Neural cell (in vitro differentiated cells): ENCODE measurements at regions not wholly inside any gene's neighbourhood (a gene's known extent, or its start where the extent isn't known, plus 50 kb on each side); places are given as distances from the start of the nearest gene placed in this dataset.

ENCODE experiments used
- H2AFZ ChIP-seq: fragments of 200-600, 300-800 bp; sonication (generic), shearing (Covaris generic); 2 replicates; pipeline ENCODE4 v1.6.0; 2014; ENCODE audit warnings: low read depth, mild to moderate bottlenecking, antibody characterized with exemption, low read length, moderate library complexity
- H3F3A ChIP-seq: fragments of 200-600 bp; shearing (Covaris generic); 2 replicates; pipeline ENCODE4 v1.6.1; 2016; ENCODE audit warnings: mild to moderate bottlenecking, moderate library complexity, mixed read lengths, antibody characterized with exemption, low read length; ENCODE audit not compliant: insufficient read depth, poor library complexity, severe bottlenecking
- H3K27ac ChIP-seq: fragments of 200-600, 300-800 bp; sonication (generic), shearing (Covaris generic); 2 replicates; pipeline ENCODE4 v1.5.1; 2014; ENCODE audit warnings: mild to moderate bottlenecking, low read length, moderate library complexity
- H3K27me3 ChIP-seq: fragments of 300-800, 200-600 bp; sonication (generic), shearing (Covaris generic); 2 replicates; pipeline ENCODE4 v1.6.0; 2014; ENCODE audit warnings: mild to moderate bottlenecking, low read depth, low read length, moderate library complexity; ENCODE audit not compliant: insufficient read depth
- H3K36me3 ChIP-seq: fragments of 300-800, 200-600 bp; sonication (generic), shearing (Covaris generic); 2 replicates; pipeline ENCODE4 v1.5.1; 2014; ENCODE audit warnings: mild to moderate bottlenecking, antibody characterized with exemption, low read length, moderate library complexity; ENCODE audit not compliant: insufficient read depth
- H3K4me2 ChIP-seq: fragments of 300-800, 200-600 bp; sonication (generic), shearing (Covaris generic); 2 replicates; pipeline ENCODE4 v1.6.0; 2014; ENCODE audit warnings: mild to moderate bottlenecking, low read length
- H3K4me3 ChIP-seq: fragments of 300-800, 200-600 bp; sonication (generic), shearing (Covaris generic); 2 replicates; pipeline ENCODE4 v1.5.1; 2014; ENCODE audit warnings: mild to moderate bottlenecking, low read length, moderate library complexity
- H3K79me2 ChIP-seq: fragments of 200-600 bp; shearing (Covaris generic); replicated peaks from 2 replicates; pipeline ENCODE4 v1.6.0; 2014; ENCODE audit warnings: mild to moderate bottlenecking, low read length, moderate library complexity; ENCODE audit not compliant: insufficient read depth
- H3K9ac ChIP-seq: fragments of 300-800, 200-600 bp; sonication (generic), shearing (Covaris generic); 2 replicates; pipeline ENCODE4 v1.6.1; 2016; ENCODE audit warnings: mild to moderate bottlenecking, low read length, mixed read lengths
- H3K9me2 ChIP-seq: fragments of 200-600 bp; shearing (Covaris generic); 2 replicates; pipeline ENCODE4 v1.6.1; 2016; ENCODE audit warnings: mild to moderate bottlenecking, low read length, mixed read lengths; ENCODE audit not compliant: insufficient read depth
- H3K9me3 ChIP-seq: fragments of 200-600, 300-800 bp; sonication (generic), shearing (Covaris generic); 2 replicates; pipeline ENCODE4 v1.6.1; 2016; ENCODE audit warnings: mild to moderate bottlenecking, mixed run types, low read length, moderate library complexity, mixed read lengths
- H4K20me1 ChIP-seq: fragments of 200-600 bp; shearing (Covaris generic); 2 replicates; pipeline ENCODE4 v1.6.1; 2016; ENCODE audit warnings: mild to moderate bottlenecking, mixed run types; ENCODE audit not compliant: insufficient read depth
- EP300 ChIP-seq: fragments of 450-650 bp; conservative IDR thresholded peaks from 2 replicates; pipeline ENCODE4 v1.6.1; 2014; ENCODE audit warnings: antibody characterized with exemption, mild to moderate bottlenecking, moderate library complexity; ENCODE audit not compliant: poor library complexity, severe bottlenecking
- EZH2 ChIP-seq: fragments of 200-600, 300-800 bp; shearing (Covaris generic), sonication (generic); IDR thresholded peaks from 2 replicates; pipeline ENCODE4 v1.6.1; 2014; ENCODE audit warnings: antibody characterized with exemption, low read length, borderline replicate concordance, mild to moderate bottlenecking; ENCODE audit not compliant: insufficient read depth, poor library complexity, severe bottlenecking
- MXI1 ChIP-seq: fragments of 450-650 bp; conservative IDR thresholded peaks from 2 replicates; pipeline ENCODE4 v1.6.1; 2014; ENCODE audit warnings: antibody characterized with exemption, mild to moderate bottlenecking; ENCODE audit not compliant: poor library complexity, severe bottlenecking
- POLR2AphosphoS5 ChIP-seq: IDR thresholded peaks from 2 replicates; pipeline ENCODE4 v1.6.1; 2012
- RAD21 ChIP-seq: fragments of 450-650 bp; conservative IDR thresholded peaks from 2 replicates; pipeline ENCODE4 v1.6.1; 2014; ENCODE audit warnings: antibody characterized with exemption, mild to moderate bottlenecking, moderate library complexity
- REST ChIP-seq: IDR thresholded peaks from 2 replicates; pipeline ENCODE4 v1.6.1; 2012; ENCODE audit warnings: borderline replicate concordance
- SMC3 ChIP-seq: fragments of 450-650 bp; conservative IDR thresholded peaks from 2 replicates; pipeline ENCODE4 v1.6.1; 2014; ENCODE audit warnings: antibody characterized with exemption, mild to moderate bottlenecking, moderate library complexity; ENCODE audit not compliant: poor library complexity
- TAF1 ChIP-seq: IDR thresholded peaks from 2 replicates; pipeline ENCODE4 v1.6.1; 2012; ENCODE audit warnings: low read depth
- TF ChIP-seq, protein P1 (sequence below): fragments of 450-650 bp; IDR thresholded peaks from 2 replicates; pipeline ENCODE4 v1.5.1; 2014; ENCODE audit warnings: antibody characterized with exemption, mild to moderate bottlenecking, moderate library complexity; ENCODE audit not compliant: poor library complexity, severe bottlenecking

- no peaks in the 10 kb centered on the region for H4K20me1 ChIP-seq
- H3K9me3 ChIP-seq = no peaks in the 10 kb centered on the region
- no peak overlapping the region for H3K4me3 ChIP-seq
- H3K27ac ChIP-seq = no peak overlapping the region
- H3K9me2 ChIP-seq = no peaks in the 10 kb centered on the region
- no peaks in the 10 kb centered on the region for H3K36me3 ChIP-seq
- H2AFZ ChIP-seq = no peak overlapping the region
- no peak overlapping the region for H3K9ac ChIP-seq
- H3K79me2 ChIP-seq = no peaks in the 10 kb centered on the region
- no peak overlapping the region for H3K4me2 ChIP-seq
- H3F3A ChIP-seq = no peaks in the 10 kb centered on the region
- no peaks in the 10 kb centered on the region for H3K27me3 ChIP-seq
- TF ChIP-seq MXI1 = no peak
- no peak for TF ChIP-seq EP300
- TF ChIP-seq TAF1 = no peak
- TF ChIP-seq, protein P1, sequence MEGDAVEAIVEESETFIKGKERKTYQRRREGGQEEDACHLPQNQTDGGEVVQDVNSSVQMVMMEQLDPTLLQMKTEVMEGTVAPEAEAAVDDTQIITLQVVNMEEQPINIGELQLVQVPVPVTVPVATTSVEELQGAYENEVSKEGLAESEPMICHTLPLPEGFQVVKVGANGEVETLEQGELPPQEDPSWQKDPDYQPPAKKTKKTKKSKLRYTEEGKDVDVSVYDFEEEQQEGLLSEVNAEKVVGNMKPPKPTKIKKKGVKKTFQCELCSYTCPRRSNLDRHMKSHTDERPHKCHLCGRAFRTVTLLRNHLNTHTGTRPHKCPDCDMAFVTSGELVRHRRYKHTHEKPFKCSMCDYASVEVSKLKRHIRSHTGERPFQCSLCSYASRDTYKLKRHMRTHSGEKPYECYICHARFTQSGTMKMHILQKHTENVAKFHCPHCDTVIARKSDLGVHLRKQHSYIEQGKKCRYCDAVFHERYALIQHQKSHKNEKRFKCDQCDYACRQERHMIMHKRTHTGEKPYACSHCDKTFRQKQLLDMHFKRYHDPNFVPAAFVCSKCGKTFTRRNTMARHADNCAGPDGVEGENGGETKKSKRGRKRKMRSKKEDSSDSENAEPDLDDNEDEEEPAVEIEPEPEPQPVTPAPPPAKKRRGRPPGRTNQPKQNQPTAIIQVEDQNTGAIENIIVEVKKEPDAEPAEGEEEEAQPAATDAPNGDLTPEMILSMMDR = no peak
- no peak for TF ChIP-seq REST
- TF ChIP-seq SMC3 = no peak
- TF ChIP-seq EZH2 = no peak
- TF ChIP-seq RAD21 = no peak
- TF ChIP-seq POLR2AphosphoS5 = no peak
These were observed 213.7 kb upstream of the SGK1 start for GRCh38 chr6:134531611-134532010.

DNA sequence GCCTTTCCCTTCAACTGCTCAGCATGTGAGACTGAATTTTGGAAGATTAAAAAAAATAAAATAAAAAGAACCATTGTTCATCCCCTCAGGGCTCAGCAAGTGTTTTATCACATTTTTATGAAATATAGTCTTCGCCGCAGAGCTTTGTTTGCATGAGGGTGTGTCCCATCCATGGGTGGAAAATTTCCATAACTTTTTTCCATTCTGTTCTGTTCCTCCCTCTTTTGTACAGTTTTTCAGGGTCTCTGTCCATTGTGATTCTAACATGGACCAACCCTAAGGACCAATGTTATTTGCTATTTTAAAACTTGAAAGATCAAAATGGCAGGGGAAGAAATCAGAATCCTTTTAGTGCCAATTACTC is 213.3 kb upstream of the SGK1 start:
- no peaks in the 10 kb centered on the region for H3K79me2 ChIP-seq
- TF ChIP-seq EP300 (no peak), POLR2AphosphoS5 (no peak), RAD21 (no peak), MXI1 (no peak), REST (no peak), EZH2 (no peak), SMC3 (no peak), TAF1 (no peak)
- TF ChIP-seq, protein P1 = no peak
- no peaks in the 10 kb centered on the region for H3K9me2 ChIP-seq
- H3K9me3 ChIP-seq = no peaks in the 10 kb centered on the region
- no peaks in the 10 kb centered on the region for H3K36me3 ChIP-seq
- H3F3A ChIP-seq = no peaks in the 10 kb centered on the region
- H3K9ac ChIP-seq = no peak overlapping the region
- no peak overlapping the region for H2AFZ ChIP-seq
- H3K4me3 ChIP-seq = no peak overlapping the region
- H3K27me3 ChIP-seq = no peaks in the 10 kb centered on the region
- H4K20me1 ChIP-seq = no peaks in the 10 kb centered on the region
- no peak overlapping the region for H3K27ac ChIP-seq
- no peak overlapping the region for H3K4me2 ChIP-seq
